Vagina (tissue), 2 donors: ENCODE measurements at regions not wholly inside any gene's neighbourhood (a gene's known extent, or its start where the extent isn't known, plus 50 kb on each side); places are given as distances from the start of the nearest gene placed in this dataset.

Experiments used
- DNase-seq, 2 donors: peaks; one replicate each; pipeline ENCODE4 v3.0.0-alpha.2; 2017; ENCODE audit errors: extremely low spot score in 2 of 2
- H3K27ac ChIP-seq: fragments of 200-600 bp; sonication (generic); one replicate; pipeline ENCODE4 v1.5.1; 2019
- H3K27me3 ChIP-seq: fragments of 200-600 bp; sonication (generic); one replicate; pipeline ENCODE4 v1.5.1; 2019
- H3K36me3 ChIP-seq, 2 donors: fragments of 200-600 bp; sonication (generic); one replicate each; pipeline ENCODE4 v1.5.1; 2017 to 2019
- H3K4me1 ChIP-seq: fragments of 200-600 bp; sonication (generic); one replicate; pipeline ENCODE4 v1.5.1; 2019
- H3K4me3 ChIP-seq, 2 donors: fragments of 200-600 bp; sonication (generic); 1 replicate in 1 of 2; 2 replicates in 1 of 2; pipeline ENCODE4 v1.5.1; 2016 to 2019
- H3K9me3 ChIP-seq: fragments of 200-600 bp; sonication (generic); one replicate; pipeline ENCODE4 v1.5.1; 2019
- CTCF ChIP-seq, 3 experiments: fragments of 450-650 bp in 2 of 3; fragments of 200-600 bp in 1 of 3; sonication (generic) in 1 of 3; IDR thresholded peaks; one replicate each; pipeline ENCODE4 v1.5.1; 2017 to 2019; ENCODE audit warnings: antibody characterized with exemption in 3 of 3, mild to moderate bottlenecking in 2 of 3, moderate library complexity in 2 of 3
- POLR2A ChIP-seq, 2 donors: fragments of 450-650 bp; IDR thresholded peaks; one replicate each; pipeline ENCODE4 v1.6.1; 2017; ENCODE audit warnings: antibody characterized with exemption in 2 of 2, mild to moderate bottlenecking in 2 of 2, moderate library complexity in 2 of 2
- POLR2AphosphoS5 ChIP-seq, 2 donors: sonication (generic); formaldehyde crosslinking; IDR thresholded peaks; one replicate each; pipeline ENCODE4 v1.9.0; 2017; ENCODE audit warnings: antibody characterized with exemption in 2 of 2, mild to moderate bottlenecking in 2 of 2, low read depth in 1 of 2; ENCODE audit not compliant: insufficient read depth in 1 of 2
- intact Hi-C: fragments of 100-400 bp; cut with DNase I; formaldehyde crosslinking; loops from one replicate; pipeline ENCODE4 v1.15.1; 2023

- Histone ChIP-seq H3K27ac (no peak overlapping the region), H3K4me1 (no peaks in the 10 kb centered on the region), H3K27me3 (no peaks in the 10 kb centered on the region), H3K9me3 (no peaks in the 10 kb centered on the region), H3K36me3 (no peaks in the 10 kb centered on the region), H3K4me3 (no peak overlapping the region)
- TF ChIP-seq CTCF (IDR thresholded peaks at IDR 0.05) = no peak
- TF ChIP-seq POLR2AphosphoS5 (IDR thresholded peaks at IDR 0.05; ENCODE audit: insufficient read depth in 1 of 2, low read depth in 1 of 2) = no peak
- no peak for TF ChIP-seq POLR2A (IDR thresholded peaks at IDR 0.05)
- DNase-seq = no peak
- intact Hi-C loops = no loop called here
Observed at GRCh38 chr7:53743697-53744402, 708.4 kb downstream of the POM121L12 start.

- intact Hi-C loops = no loop called here
- no peaks in the 10 kb centered on the region for H3K27me3 ChIP-seq
- no peak overlapping the region for H3K27ac ChIP-seq
- H3K9me3 ChIP-seq = no peaks in the 10 kb centered on the region
- DNase-seq = no peak
- TF ChIP-seq POLR2AphosphoS5 (IDR thresholded peaks at IDR 0.05; ENCODE audit: insufficient read depth in 1 of 2, low read depth in 1 of 2) (no peak), CTCF (IDR thresholded peaks at IDR 0.05) (no peak), POLR2A (IDR thresholded peaks at IDR 0.05) (no peak)
- no peaks in the 10 kb centered on the region for H3K36me3 ChIP-seq
- H3K4me3 ChIP-seq = no peak overlapping the region
- no peaks in the 10 kb centered on the region for H3K4me1 ChIP-seq
Observed at GRCh38 chr7:53744403-53744760, 708.9 kb downstream of the POM121L12 start.

DNA sequence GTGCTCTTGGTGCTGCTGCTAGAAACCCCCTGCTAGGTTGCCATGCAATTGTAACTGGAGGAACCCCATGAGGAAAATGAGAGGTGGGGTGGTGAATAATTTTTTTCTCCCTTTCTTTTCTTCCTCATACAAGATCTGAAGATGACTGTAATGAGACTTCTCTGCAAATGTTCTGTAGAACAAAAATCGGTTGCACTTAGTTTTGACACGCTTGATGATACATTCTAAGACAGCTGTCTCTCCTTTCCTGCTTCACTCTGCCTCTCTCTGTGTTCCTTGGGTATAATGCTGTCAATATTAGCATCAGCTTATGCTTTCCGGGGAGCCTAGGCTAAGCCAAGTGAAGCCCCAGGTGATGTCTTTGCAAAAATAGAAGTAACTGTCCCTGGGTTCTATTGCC is 721.5 kb downstream of the POM121L12 start:
- TF ChIP-seq POLR2A (IDR thresholded peaks at IDR 0.05) = no peak

GRCh38 chr7:53768186-53768585 is 732.8 kb downstream of the POM121L12 start:
- H3K4me1 ChIP-seq = no peaks in the 10 kb centered on the region
- intact Hi-C loops = no loop called here
- DNase-seq = no peak
- TF ChIP-seq POLR2AphosphoS5 (IDR thresholded peaks at IDR 0.05; ENCODE audit: insufficient read depth in 1 of 2, low read depth in 1 of 2) (no peak), POLR2A (IDR thresholded peaks at IDR 0.05) (no peak), CTCF (IDR thresholded peaks at IDR 0.05) (no peak)
- H3K36me3 ChIP-seq = no peaks in the 10 kb centered on the region
- no peak overlapping the region for H3K27ac ChIP-seq
- no peaks in the 10 kb centered on the region for H3K27me3 ChIP-seq
- no peaks in the 10 kb centered on the region for H3K9me3 ChIP-seq
- H3K4me3 ChIP-seq = no peak overlapping the region

More for the DNA sequence above, 721.5 kb downstream of the POM121L12 start:
- Histone ChIP-seq H3K27ac (no peak overlapping the region), H3K9me3 (no peaks in the 10 kb centered on the region), H3K36me3 (no peaks in the 10 kb centered on the region), H3K4me1 (no peaks in the 10 kb centered on the region), H3K4me3 (no peak overlapping the region), H3K27me3 (no peaks in the 10 kb centered on the region)
- intact Hi-C loops = no loop called here
- DNase-seq = no peak

DNA sequence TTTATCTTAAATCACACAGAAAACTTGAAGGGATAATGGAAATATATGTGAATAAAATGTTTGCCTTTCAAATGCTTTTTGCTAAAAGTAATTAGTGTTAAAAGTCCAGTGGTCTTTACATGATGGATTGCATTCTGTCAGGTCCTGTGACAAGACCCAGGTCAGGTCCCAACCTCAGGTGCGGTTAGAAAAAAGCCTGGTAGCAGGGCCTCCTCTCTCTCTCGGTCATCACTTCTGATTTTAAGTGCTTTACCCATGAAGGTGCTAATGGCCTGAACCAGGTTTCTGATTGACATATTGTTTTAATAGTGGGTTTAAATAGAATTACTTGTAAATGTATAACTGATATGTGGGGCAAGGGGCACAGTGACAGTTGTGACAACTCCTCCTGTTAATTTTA is 736.3 kb downstream of the POM121L12 start:
- Histone ChIP-seq H3K27ac (no peak overlapping the region), H3K9me3 (no peaks in the 10 kb centered on the region), H3K36me3 (no peaks in the 10 kb centered on the region), H3K4me3 (no peak overlapping the region), H3K4me1 (no peaks in the 10 kb centered on the region), H3K27me3 (no peaks in the 10 kb centered on the region)
- TF ChIP-seq CTCF (IDR thresholded peaks at IDR 0.05) (no peak), POLR2A (IDR thresholded peaks at IDR 0.05) (no peak), POLR2AphosphoS5 (IDR thresholded peaks at IDR 0.05; ENCODE audit: insufficient read depth in 1 of 2, low read depth in 1 of 2) (no peak)
- no peak for DNase-seq
- intact Hi-C loops = no loop called here
